Upper lobe of left lung (tissue), 4 donors: ENCODE measurements at regions not wholly inside any gene's neighbourhood (a gene's known extent, or its start where the extent isn't known, plus 50 kb on each side); places are given as distances from the start of the nearest gene placed in this dataset.

Source experiments
- CTCF ChIP-seq, 6 experiments: fragments of 450-650 bp in 4 of 6; fragments of 200-600 bp in 2 of 6; sonication (generic) in 2 of 6; IDR thresholded peaks; one replicate each; pipeline ENCODE4 v1.5.1; 2016 to 2019; ENCODE audit warnings: antibody characterized with exemption in 6 of 6
- POLR2A ChIP-seq, 4 donors: fragments of 450-650 bp; IDR thresholded peaks; one replicate each; pipeline ENCODE4 v1.5.1; 2016 to 2017; ENCODE audit warnings: antibody characterized with exemption in 4 of 4, mild to moderate bottlenecking in 2 of 4

- no peak for TF ChIP-seq CTCF (IDR thresholded peaks at IDR 0.05)
- TF ChIP-seq POLR2A (IDR thresholded peaks at IDR 0.05): no peak
These were observed 539.5 kb downstream of the NYAP2 start for GRCh38 chr2:225938991-225939390.
